Ascending aorta (tissue), 2 donors: ENCODE measurements at regions not wholly inside any gene's neighbourhood (a gene's known extent, or its start where the extent isn't known, plus 50 kb on each side); places are given as distances from the start of the nearest gene placed in this dataset.

Experiments
- DNase-seq, 2 donors: peaks; one replicate each; pipeline ENCODE4 v3.0.0-alpha.2; 2019; ENCODE audit warnings: low spot score in 2 of 2
- H3K27ac ChIP-seq, 2 donors: fragments of 200-600 bp; sonication (generic); one replicate each; pipeline ENCODE4 v1.5.1; 2016 to 2017; ENCODE audit warnings: mild to moderate bottlenecking in 1 of 2
- H3K27me3 ChIP-seq: fragments of 200-600 bp; sonication (generic); one replicate; pipeline ENCODE4 v1.5.1; 2017
- H3K36me3 ChIP-seq, 2 donors: fragments of 200-600 bp; sonication (generic); one replicate each; pipeline ENCODE4 v1.5.1; 2016
- H3K4me1 ChIP-seq, 2 donors: fragments of 200-600 bp; sonication (generic); one replicate each; pipeline ENCODE4 v1.5.1; 2016 to 2017; ENCODE audit warnings: mild to moderate bottlenecking in 1 of 2
- H3K4me3 ChIP-seq, 2 donors: fragments of 200-600 bp; sonication (generic); one replicate each; pipeline ENCODE4 v1.5.1; 2016 to 2017; ENCODE audit warnings: mild to moderate bottlenecking in 1 of 2
- H3K9me3 ChIP-seq, 2 donors: fragments of 200-600 bp; sonication (generic); one replicate each; pipeline ENCODE4 v1.5.1; 2016
- intact Hi-C: fragments of 100-400 bp; cut with DNase I; formaldehyde crosslinking; loops from one replicate; pipeline ENCODE4 v1.15.1; 2023
- TF ChIP-seq, protein P1 (sequence below), 3 experiments: fragments of 200-600 bp in 2 of 3; fragments of 450-650 bp in 1 of 3; sonication (generic) in 2 of 3; IDR thresholded peaks; one replicate each; pipeline ENCODE4 v1.5.1; 2016 to 2019; ENCODE audit warnings: antibody characterized with exemption in 3 of 3, mild to moderate bottlenecking in 1 of 3, moderate library complexity in 1 of 3

DNA sequence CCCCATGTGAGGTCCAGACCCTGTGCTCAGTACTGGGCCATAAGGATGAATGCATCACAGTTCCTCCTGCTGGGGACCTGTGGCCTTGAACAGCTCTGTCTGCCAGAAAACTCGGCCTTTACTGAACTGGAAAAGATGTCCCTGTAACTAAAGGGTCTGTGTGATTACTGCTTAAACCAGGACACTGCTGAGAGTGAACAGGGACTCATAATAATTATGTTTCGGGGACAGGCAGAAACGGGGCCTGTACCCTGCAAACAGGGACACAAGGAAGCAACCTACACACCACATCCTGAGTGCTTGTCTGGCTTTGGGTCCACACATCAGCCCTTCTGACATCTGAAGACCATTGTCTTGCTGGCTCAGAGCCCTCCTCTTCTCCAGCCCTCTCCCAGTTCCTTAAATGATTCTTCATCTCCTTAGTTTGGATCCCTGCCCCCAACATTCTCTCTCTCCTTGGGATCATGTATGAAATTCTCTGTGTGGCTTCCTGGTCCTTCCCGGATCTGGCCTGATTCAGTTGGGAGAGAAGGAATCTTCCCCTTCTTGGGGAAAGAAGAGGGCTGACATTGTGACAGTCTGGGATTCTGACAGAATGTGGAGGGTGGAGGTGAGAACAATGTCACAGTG lies 248.0 kb downstream of the MYCN start:
- TF ChIP-seq, protein P1, sequence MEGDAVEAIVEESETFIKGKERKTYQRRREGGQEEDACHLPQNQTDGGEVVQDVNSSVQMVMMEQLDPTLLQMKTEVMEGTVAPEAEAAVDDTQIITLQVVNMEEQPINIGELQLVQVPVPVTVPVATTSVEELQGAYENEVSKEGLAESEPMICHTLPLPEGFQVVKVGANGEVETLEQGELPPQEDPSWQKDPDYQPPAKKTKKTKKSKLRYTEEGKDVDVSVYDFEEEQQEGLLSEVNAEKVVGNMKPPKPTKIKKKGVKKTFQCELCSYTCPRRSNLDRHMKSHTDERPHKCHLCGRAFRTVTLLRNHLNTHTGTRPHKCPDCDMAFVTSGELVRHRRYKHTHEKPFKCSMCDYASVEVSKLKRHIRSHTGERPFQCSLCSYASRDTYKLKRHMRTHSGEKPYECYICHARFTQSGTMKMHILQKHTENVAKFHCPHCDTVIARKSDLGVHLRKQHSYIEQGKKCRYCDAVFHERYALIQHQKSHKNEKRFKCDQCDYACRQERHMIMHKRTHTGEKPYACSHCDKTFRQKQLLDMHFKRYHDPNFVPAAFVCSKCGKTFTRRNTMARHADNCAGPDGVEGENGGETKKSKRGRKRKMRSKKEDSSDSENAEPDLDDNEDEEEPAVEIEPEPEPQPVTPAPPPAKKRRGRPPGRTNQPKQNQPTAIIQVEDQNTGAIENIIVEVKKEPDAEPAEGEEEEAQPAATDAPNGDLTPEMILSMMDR (IDR thresholded peaks at IDR 0.05) = no peak
- Histone ChIP-seq H3K36me3 (no peaks in the 10 kb centered on the region), H3K27me3 (no peaks in the 10 kb centered on the region), H3K27ac (no peak overlapping the region), H3K4me3 (no peak overlapping the region), H3K4me1 (no peaks in the 10 kb centered on the region), H3K9me3 (no peaks in the 10 kb centered on the region)
- DNase-seq = no peak
- intact Hi-C loops = no loop called here

GRCh38 chr2:16187482-16187817 lies 247.1 kb downstream of the MYCN start:
- no peaks in the 10 kb centered on the region for H3K36me3 ChIP-seq
- no peak overlapping the region for H3K27ac ChIP-seq
- no peaks in the 10 kb centered on the region for H3K4me1 ChIP-seq
- H3K9me3 ChIP-seq = no peaks in the 10 kb centered on the region
- TF ChIP-seq, protein P1 (IDR thresholded peaks at IDR 0.05) = no peak
- no peak for DNase-seq
- no peak overlapping the region for H3K4me3 ChIP-seq
- intact Hi-C loops = no loop called here
- no peaks in the 10 kb centered on the region for H3K27me3 ChIP-seq

DNA sequence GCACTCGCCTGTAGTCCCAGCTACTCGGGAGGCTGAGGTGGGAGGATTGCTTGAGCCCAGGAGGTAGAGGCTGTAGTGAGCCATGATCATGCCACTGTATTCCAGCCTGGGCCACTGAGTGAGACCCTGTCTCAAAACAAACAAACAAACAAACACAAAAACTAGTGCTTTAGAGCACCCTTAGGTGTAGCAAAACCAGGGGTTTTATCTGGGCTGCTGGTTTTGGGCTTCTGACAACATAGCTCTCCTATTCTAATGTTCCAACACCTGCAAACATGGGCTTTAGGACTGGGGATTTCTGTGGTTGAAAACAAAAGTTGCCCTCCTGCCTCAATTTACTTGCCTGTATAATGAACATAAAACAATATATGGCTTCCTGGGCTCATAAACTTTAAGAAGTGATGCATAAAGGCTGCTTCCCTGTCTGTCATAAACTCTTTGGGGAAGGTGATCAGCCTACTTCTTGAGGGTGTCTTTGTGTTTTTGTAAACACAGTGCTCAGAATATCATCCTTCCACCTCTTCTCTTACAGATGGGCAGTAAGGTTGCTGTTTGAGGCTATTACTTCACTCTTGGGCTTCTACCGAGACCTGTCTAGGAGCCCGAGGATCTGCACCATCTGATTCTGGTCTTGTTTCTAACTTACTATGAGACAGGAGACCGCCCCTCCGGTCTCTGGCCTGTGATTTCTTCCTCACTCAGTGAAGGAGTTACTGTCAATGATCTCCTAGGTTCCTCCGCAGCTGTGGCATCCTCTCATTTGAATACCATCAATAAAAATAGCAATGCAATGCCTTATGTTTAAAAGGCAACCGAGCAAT lies 246.5 kb downstream of the MYCN start:
- no peaks in the 10 kb centered on the region for H3K27me3 ChIP-seq
- no peak overlapping the region for H3K4me3 ChIP-seq
- no peaks in the 10 kb centered on the region for H3K4me1 ChIP-seq
- TF ChIP-seq, protein P1 (IDR thresholded peaks at IDR 0.05) = no peak
- intact Hi-C loops = no loop called here
- no peaks in the 10 kb centered on the region for H3K9me3 ChIP-seq
- DNase-seq = no peak
- no peak overlapping the region for H3K27ac ChIP-seq
- H3K36me3 ChIP-seq = no peaks in the 10 kb centered on the region

GRCh38 chr2:16185801-16186272 lies 245.5 kb downstream of the MYCN start:
- no peak overlapping the region for H3K4me3 ChIP-seq
- DNase-seq = no peak
- no peak overlapping the region for H3K27ac ChIP-seq
- intact Hi-C loops = no loop called here
- H3K4me1 ChIP-seq = no peaks in the 10 kb centered on the region
- no peaks in the 10 kb centered on the region for H3K36me3 ChIP-seq
- TF ChIP-seq, protein P1 (IDR thresholded peaks at IDR 0.05) = no peak
- no peaks in the 10 kb centered on the region for H3K9me3 ChIP-seq
- H3K27me3 ChIP-seq = no peaks in the 10 kb centered on the region

- Histone ChIP-seq H3K4me3 (no peak overlapping the region), H3K36me3 (no peaks in the 10 kb centered on the region), H3K4me1 (no peaks in the 10 kb centered on the region), H3K27ac (no peak overlapping the region), H3K27me3 (no peaks in the 10 kb centered on the region), H3K9me3 (no peaks in the 10 kb centered on the region)
- DNase-seq = no peak
- intact Hi-C loops = no loop called here
- TF ChIP-seq, protein P1 (IDR thresholded peaks at IDR 0.05) = no peak
Measured at GRCh38 chr2:16184945-16185660, 244.8 kb downstream of the MYCN start.
